DND-41 (cell line): ENCODE measurements at regions not wholly inside any gene's neighbourhood (a gene's known extent, or its start where the extent isn't known, plus 50 kb on each side); places are given as distances from the start of the nearest gene placed in this dataset.

Source experiments
- EZH2 ChIP-seq: IDR thresholded peaks from 3 replicates; pipeline ENCODE4 v1.6.1; 2012; ENCODE audit warnings: borderline replicate concordance, low read depth, mild to moderate bottlenecking, moderate library complexity, low read length, inconsistent platforms; ENCODE audit not compliant: severe bottlenecking
- TF ChIP-seq, protein P1 (sequence below): IDR thresholded peaks from 2 replicates; pipeline ENCODE4 v1.5.1; 2012; ENCODE audit warnings: borderline replicate concordance, low read length, moderate library complexity, mild to moderate bottlenecking; ENCODE audit not compliant: poor library complexity, severe bottlenecking; ENCODE audit errors: extremely low read depth

DNA sequence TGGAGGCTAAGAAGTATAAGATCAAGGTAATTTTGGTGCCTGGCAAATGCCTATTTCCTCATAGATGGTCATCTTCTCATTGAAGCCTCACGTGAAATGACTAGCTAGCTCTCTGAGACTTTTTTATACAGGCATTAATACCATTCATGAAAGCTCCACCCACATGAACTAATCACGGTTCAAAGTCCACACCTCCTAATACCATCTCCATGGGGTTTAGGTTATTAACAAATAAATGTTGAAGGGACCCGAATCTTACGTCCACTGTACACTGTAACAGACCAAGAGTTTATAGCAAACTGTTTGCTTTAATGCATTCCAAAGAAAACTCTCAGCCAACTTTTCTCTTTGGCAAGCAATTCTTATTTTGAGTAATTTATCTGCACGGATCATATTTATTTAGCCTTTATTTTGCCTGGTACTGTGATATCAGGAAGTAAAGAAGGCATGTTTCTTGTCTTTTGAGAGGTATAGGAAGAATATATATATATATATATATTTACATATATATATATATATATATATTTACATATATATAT is 296.1 kb upstream of the LRRC7 start:
- TF ChIP-seq, protein P1, sequence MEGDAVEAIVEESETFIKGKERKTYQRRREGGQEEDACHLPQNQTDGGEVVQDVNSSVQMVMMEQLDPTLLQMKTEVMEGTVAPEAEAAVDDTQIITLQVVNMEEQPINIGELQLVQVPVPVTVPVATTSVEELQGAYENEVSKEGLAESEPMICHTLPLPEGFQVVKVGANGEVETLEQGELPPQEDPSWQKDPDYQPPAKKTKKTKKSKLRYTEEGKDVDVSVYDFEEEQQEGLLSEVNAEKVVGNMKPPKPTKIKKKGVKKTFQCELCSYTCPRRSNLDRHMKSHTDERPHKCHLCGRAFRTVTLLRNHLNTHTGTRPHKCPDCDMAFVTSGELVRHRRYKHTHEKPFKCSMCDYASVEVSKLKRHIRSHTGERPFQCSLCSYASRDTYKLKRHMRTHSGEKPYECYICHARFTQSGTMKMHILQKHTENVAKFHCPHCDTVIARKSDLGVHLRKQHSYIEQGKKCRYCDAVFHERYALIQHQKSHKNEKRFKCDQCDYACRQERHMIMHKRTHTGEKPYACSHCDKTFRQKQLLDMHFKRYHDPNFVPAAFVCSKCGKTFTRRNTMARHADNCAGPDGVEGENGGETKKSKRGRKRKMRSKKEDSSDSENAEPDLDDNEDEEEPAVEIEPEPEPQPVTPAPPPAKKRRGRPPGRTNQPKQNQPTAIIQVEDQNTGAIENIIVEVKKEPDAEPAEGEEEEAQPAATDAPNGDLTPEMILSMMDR: no peak
- no peak for TF ChIP-seq EZH2
